GM12878 (cell line): ENCODE measurements at regions not wholly inside any gene's neighbourhood (a gene's known extent, or its start where the extent isn't known, plus 50 kb on each side); places are given as distances from the start of the nearest gene placed in this dataset.

Source experiments
- ATAC-seq: fragments of 200-7000 bp; cut with Tn5 transposase; 3 replicates; pipeline ENCODE4 v1.9.1; 2020; ENCODE audit warnings: mild to moderate bottlenecking, moderate library complexity
- BruUV-seq: library from RNA; stranded (reverse); fragments of 400-500 nt; replicated peaks from 2 replicates; lab custom pipeline; 2021; lab: Mats Ljungman, UMichigan
- CTCF ChIA-PET: fragments of 300-600 bp; sonication (Branson Sonifier 250); formaldehyde crosslinking; extraction: SDS; loops from one replicate; lab custom pipeline; 2021; ENCODE audit warnings: inconsistent platforms; lab: Yijun Ruan, JAX
- POLR2A ChIA-PET: fragments of 350-600 bp; formaldehyde crosslinking; extraction: SDS; loops from one replicate; lab custom pipeline; 2021; ENCODE audit warnings: inconsistent platforms; lab: Charles Lee
- RAD21 ChIA-PET: fragments of 300-600 bp; sonication (Branson Sonifier 250); formaldehyde crosslinking; loops from one replicate; lab custom pipeline; 2023; ENCODE audit warnings: antibody characterized with exemption; ENCODE audit not compliant: unreplicated experiment; lab: Charles Lee
- SMC1A ChIA-PET: fragments of 300-600 bp; sonication (Branson Sonifier 250); formaldehyde crosslinking; loops from one replicate; lab custom pipeline; 2023; ENCODE audit not compliant: unreplicated experiment, uncharacterized antibody; lab: Charles Lee
- DNase-seq: peaks from one replicate; pipeline ENCODE4 v3.0.0-alpha.2; 2011; ENCODE audit warnings: low read depth, low spot score
- FAIRE-seq: peaks from 3 replicates; lab custom pipeline; 2011; peaks lifted over from hg19 to GRCh38; lab: Jason Lieb, UNC
- H2AFZ ChIP-seq: 2 replicates; pipeline ENCODE4 v1.6.0; 2011; ENCODE audit warnings: low read depth, low read length, control low read depth; ENCODE audit not compliant: control insufficient read depth
- H3K27ac ChIP-seq: 2 replicates; pipeline ENCODE4 v1.5.1; 2011; ENCODE audit warnings: control low read depth; ENCODE audit not compliant: control insufficient read depth, insufficient read depth
- H3K27me3 ChIP-seq, 2 experiments: replicated peaks in 1 of 2; 2 replicates each; pipeline versions ENCODE4 v1.6.0 to v1.6.1; 2011; ENCODE audit warnings: low read length in 1 of 2; ENCODE audit not compliant: control insufficient read depth in 2 of 2, insufficient read depth in 2 of 2
- H3K36me3 ChIP-seq, 2 experiments: 2 replicates each; pipeline ENCODE4 v1.5.1; 2011; ENCODE audit warnings: low read length in 1 of 2; ENCODE audit not compliant: control insufficient read depth in 2 of 2, insufficient read depth in 2 of 2
- H3K4me1 ChIP-seq: 2 replicates; pipeline ENCODE4 v1.6.1; 2011; ENCODE audit warnings: mild to moderate bottlenecking, low read length, moderate library complexity, mixed read lengths; ENCODE audit not compliant: control insufficient read depth, insufficient read depth
- H3K4me2 ChIP-seq: 2 replicates; pipeline ENCODE4 v1.6.0; 2011; ENCODE audit warnings: control low read depth; ENCODE audit not compliant: control insufficient read depth, insufficient read depth
- H3K4me3 ChIP-seq: fragments of 200-600 bp; sonication (generic); 2 replicates; pipeline ENCODE4 v1.5.1; 2016
- H3K79me2 ChIP-seq: 2 replicates; pipeline ENCODE4 v1.6.0; 2011; ENCODE audit warnings: low read length; ENCODE audit not compliant: control insufficient read depth, insufficient read depth
- H3K9ac ChIP-seq: 2 replicates; pipeline ENCODE4 v1.8.0; 2011; ENCODE audit warnings: low read length, control low read depth, mixed read lengths; ENCODE audit not compliant: control insufficient read depth, insufficient read depth
- H3K9me3 ChIP-seq: replicated peaks from 3 replicates; pipeline ENCODE4 v1.5.1; 2011; ENCODE audit warnings: mild to moderate bottlenecking, low read length; ENCODE audit not compliant: control insufficient read depth, insufficient read depth
- H4K20me1 ChIP-seq: 2 replicates; pipeline ENCODE4 v1.6.0; 2011; ENCODE audit not compliant: control insufficient read depth, insufficient read depth
- BACH1 ChIP-seq: fragments of 450-650 bp; IDR thresholded peaks from 2 replicates; pipeline ENCODE4 v1.6.1; 2017; ENCODE audit warnings: mild to moderate bottlenecking, borderline replicate concordance
- CREM ChIP-seq: IDR thresholded peaks from 2 replicates; pipeline ENCODE4 v1.6.1; 2014; ENCODE audit warnings: antibody characterized with exemption, low read depth
- IKZF1 ChIP-seq: fragments of 450-650 bp; conservative IDR thresholded peaks from 2 replicates; pipeline ENCODE4 v1.6.1; 2017; ENCODE audit warnings: antibody characterized with exemption, mild to moderate bottlenecking
- MLLT1 ChIP-seq: fragments of 450-650 bp; IDR thresholded peaks from 2 replicates; pipeline ENCODE4 v1.6.1; 2016; ENCODE audit warnings: mild to moderate bottlenecking
- NBN ChIP-seq: fragments of 450-650 bp; IDR thresholded peaks from 2 replicates; pipeline ENCODE4 v1.6.1; 2016
- NKRF ChIP-seq: fragments of 450-650 bp; conservative IDR thresholded peaks from 2 replicates; pipeline ENCODE4 v1.6.1; 2017; ENCODE audit warnings: mild to moderate bottlenecking, moderate library complexity
- NR2F1 ChIP-seq: fragments of 450-650 bp; conservative IDR thresholded peaks from 2 replicates; pipeline ENCODE4 v1.6.1; 2017; ENCODE audit warnings: mild to moderate bottlenecking
- POLR2AphosphoS2 ChIP-seq: IDR thresholded peaks from 2 replicates; pipeline ENCODE4 v1.6.1; 2011; ENCODE audit warnings: low read depth, mild to moderate bottlenecking, low read length, improper control_type of control experiment, moderate library complexity
- POLR2AphosphoS5 ChIP-seq: IDR thresholded peaks from 2 replicates; pipeline ENCODE4 v1.6.1; 2011; ENCODE audit warnings: mild to moderate bottlenecking, low read length, inconsistent platforms
- RFX5 ChIP-seq: IDR thresholded peaks from 2 replicates; pipeline ENCODE4 v1.6.1; 2011; ENCODE audit warnings: low read depth, low read length, improper control_type of control experiment
- SIX5 ChIP-seq: IDR thresholded peaks from 2 replicates; pipeline ENCODE4 v1.6.1; 2011; ENCODE audit warnings: mild to moderate bottlenecking, low read depth, low read length, moderate library complexity; ENCODE audit not compliant: severe bottlenecking
- SMAD5 ChIP-seq: IDR thresholded peaks from 2 replicates; pipeline ENCODE4 v1.6.1; 2016; ENCODE audit warnings: antibody characterized with exemption, low read depth
- SMC3 ChIP-seq: IDR thresholded peaks from 2 replicates; pipeline ENCODE4 v1.6.1; 2011; ENCODE audit warnings: low read length, improper control_type of control experiment, borderline replicate concordance
- SREBF2 ChIP-seq: IDR thresholded peaks from 2 replicates; pipeline ENCODE4 v1.6.1; 2012; ENCODE audit warnings: mild to moderate bottlenecking, low read length
- WGBS: methylation state at CpG from one replicate; pipeline ENCODE4 v1.1.6; 2016; ENCODE audit warnings: low lambda C conversion rate; ENCODE audit not compliant: insufficient replicate concordance, insufficient coverage; ENCODE audit errors: missing lambda C conversion rate; 5-methylcytosine and 5-hydroxymethylcytosine counted together
- in situ Hi-C: fragments of 300-500 bp; cut with MboI; formaldehyde crosslinking; loops from 9 replicates; pipeline ENCODE4 v1.14.3; 2018; ENCODE audit warnings: mixed read lengths
- intact Hi-C: fragments of 100-400 bp; cut with micrococcal nuclease; formaldehyde crosslinking; loops from one replicate; pipeline ENCODE4 v1.14.2; 2022; ENCODE audit not compliant: unreplicated experiment

GRCh38 chr5:42270771-42271170 lies 152.5 kb upstream of the GHR start (continued):
- TF ChIP-seq NKRF, result no peak
- no peak for TF ChIP-seq CREM
- no peak for TF ChIP-seq NR2F1
- TF ChIP-seq, all 136 proteins: peak for 0

DNA sequence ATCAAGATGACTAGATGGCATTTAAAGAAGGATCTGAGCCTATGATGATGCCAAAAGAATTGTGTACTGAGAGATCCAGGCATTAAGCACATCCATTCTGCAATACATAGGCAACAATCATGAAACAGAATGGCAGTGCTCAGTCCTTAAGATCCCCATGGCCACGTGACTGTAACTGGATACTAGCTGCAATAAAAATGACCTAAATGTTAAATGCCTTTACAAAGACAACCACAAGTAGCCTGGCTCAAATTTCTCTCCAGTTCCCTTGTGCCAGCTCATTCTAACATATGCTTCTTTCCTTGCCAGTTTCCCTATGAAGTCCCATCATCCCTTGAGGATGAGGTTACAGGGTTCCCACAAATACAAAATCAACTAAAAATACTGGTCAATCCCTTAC lies 148.3 kb upstream of the GHR start:
- Histone ChIP-seq H3K27ac (no peak overlapping the region), H3K9ac (no peak overlapping the region), H3K36me3 (no peaks in the 10 kb centered on the region), H3K4me3 (no peak overlapping the region), H3K79me2 (no peaks in the 10 kb centered on the region), H3K4me1 (no peaks in the 10 kb centered on the region), H3K27me3 (no peaks in the 10 kb centered on the region), H2AFZ (no peak overlapping the region), H4K20me1 (no peaks in the 10 kb centered on the region), H3K9me3 (no peaks in the 10 kb centered on the region), H3K4me2 (no peak overlapping the region)
- intact Hi-C loops, result no loop called here
- in situ Hi-C loops, result no loop called here
- SMC1A ChIA-PET, result no interaction called here
- no TSS peak for BruUV-seq
- no peak for FAIRE-seq
- 0% methylated on average over 1 of the region's 1 CpG for WGBS
- CTCF ChIA-PET, result no interaction called here
- DNase-seq, result no peak
- RAD21 ChIA-PET, result no interaction called here
- TF ChIP-seq POLR2AphosphoS5, result no peak
- no peak for TF ChIP-seq MLLT1
- no peak for TF ChIP-seq NBN
- no peak for TF ChIP-seq BACH1
- TF ChIP-seq SMC3, result no peak
- no peak for TF ChIP-seq RFX5
- no peak for TF ChIP-seq SREBF2
- no peak for TF ChIP-seq POLR2AphosphoS2
- no peak for TF ChIP-seq SMAD5
- TF ChIP-seq SIX5, result no peak
- TF ChIP-seq IKZF1, result no peak
- POLR2A ChIA-PET, result no interaction called here
- no peak for ATAC-seq
